ENCODE measurements at regions not wholly inside any gene's neighbourhood (a gene's known extent, or its start where the extent isn't known, plus 50 kb on each side); places are given as distances from the start of the nearest gene placed in this dataset.

GRCh38 chr10:78193189-78193588 lies 159.5 kb downstream of the RPS24 start:
- TF ChIP-seq POLR2A (IDR thresholded peaks at IDR 0.05) (no peak), CTCF (IDR thresholded peaks at IDR 0.05 in 4 of 5, conservative IDR thresholded peaks at IDR 0.05 in 1 of 5) (no peak)

All from gastrocnemius medialis (tissue), 4 donors.